Progenitor cell of endocrine pancreas (in vitro differentiated cells): ENCODE measurements at regions not wholly inside any gene's neighbourhood (a gene's known extent, or its start where the extent isn't known, plus 50 kb on each side); places are given as distances from the start of the nearest gene placed in this dataset.

Experiments
- DNase-seq: peaks from one replicate; pipeline ENCODE4 v3.0.0; 2021; ENCODE audit warnings: low spot score; ENCODE audit not compliant: unreplicated experiment
- H3K27ac Mint-ChIP-seq: 2 replicates; pipeline ENCODE4 v1.8.0; 2021; ENCODE audit warnings: mild to moderate bottlenecking, moderate library complexity, mixed read lengths
- H3K27me3 Mint-ChIP-seq: 2 replicates; pipeline ENCODE4 v1.8.0; 2021; ENCODE audit warnings: mixed read lengths
- H3K36me3 Mint-ChIP-seq: 2 replicates; pipeline ENCODE4 v1.8.0; 2022; ENCODE audit warnings: mixed read lengths; ENCODE audit not compliant: insufficient read depth
- H3K4me1 Mint-ChIP-seq: 2 replicates; pipeline ENCODE4 v1.8.0; 2021; ENCODE audit warnings: low read depth, mixed read lengths
- H3K4me3 Mint-ChIP-seq: 2 replicates; pipeline ENCODE4 v1.8.0; 2021; ENCODE audit warnings: low read depth, mild to moderate bottlenecking, moderate library complexity, mixed read lengths
- H3K9me3 Mint-ChIP-seq: 2 replicates; pipeline ENCODE4 v1.8.0; 2021; ENCODE audit warnings: low read depth, mixed read lengths
- CTCF ChIP-seq: fragments of 200-600 bp; sonication (generic); IDR thresholded peaks from one replicate; pipeline ENCODE4 v1.5.0; 2021; ENCODE audit warnings: antibody characterized with exemption, mild to moderate bottlenecking; ENCODE audit not compliant: unreplicated experiment

GRCh38 chr3:69567023-69567709, 172.1 kb upstream of the MITF start:
- Mint-ChIP-seq H3K9me3 (no peaks in the 10 kb centered on the region), H3K4me3 (no peak overlapping the region), H3K4me1 (no peaks in the 10 kb centered on the region), H3K27me3 (no peaks in the 10 kb centered on the region), H3K27ac (no peak overlapping the region), H3K36me3 (no peaks in the 10 kb centered on the region)
- DNase-seq = no peak
- TF ChIP-seq CTCF = no peak

GRCh38 chr3:69566275-69566674, 173.0 kb upstream of the MITF start:
- no peaks in the 10 kb centered on the region for H3K27me3 Mint-ChIP-seq
- no peaks in the 10 kb centered on the region for H3K36me3 Mint-ChIP-seq
- no peak for TF ChIP-seq CTCF
- peaks cover 2% of the 10 kb centered on the region for H3K4me1 Mint-ChIP-seq
- no peak for DNase-seq
- no peak overlapping the region for H3K4me3 Mint-ChIP-seq
- H3K27ac Mint-ChIP-seq = no peak overlapping the region
- H3K9me3 Mint-ChIP-seq = no peaks in the 10 kb centered on the region

GRCh38 chr3:69565316-69565715, 173.9 kb upstream of the MITF start:
- no peaks in the 10 kb centered on the region for H3K9me3 Mint-ChIP-seq
- H3K36me3 Mint-ChIP-seq = no peaks in the 10 kb centered on the region
- no peaks in the 10 kb centered on the region for H3K27me3 Mint-ChIP-seq
- H3K4me3 Mint-ChIP-seq = no peak overlapping the region
- no peak for TF ChIP-seq CTCF
- peaks cover 2% of the 10 kb centered on the region for H3K4me1 Mint-ChIP-seq
- no peak overlapping the region for H3K27ac Mint-ChIP-seq
- no peak for DNase-seq

GRCh38 chr3:69563981-69564380, 175.3 kb upstream of the MITF start:
- H3K9me3 Mint-ChIP-seq = no peaks in the 10 kb centered on the region
- H3K27me3 Mint-ChIP-seq = no peaks in the 10 kb centered on the region
- DNase-seq = no peak
- H3K4me3 Mint-ChIP-seq = no peak overlapping the region
- H3K36me3 Mint-ChIP-seq = no peaks in the 10 kb centered on the region
- no peak for TF ChIP-seq CTCF
- no peak overlapping the region for H3K27ac Mint-ChIP-seq
- H3K4me1 Mint-ChIP-seq = peaks cover 2% of the 10 kb centered on the region

- no peak overlapping the region for H3K4me3 Mint-ChIP-seq
- H3K4me1 Mint-ChIP-seq = peaks cover 2% of the 10 kb centered on the region
- no peaks in the 10 kb centered on the region for H3K27me3 Mint-ChIP-seq
- H3K9me3 Mint-ChIP-seq = no peaks in the 10 kb centered on the region
- no peaks in the 10 kb centered on the region for H3K36me3 Mint-ChIP-seq
- no peak for TF ChIP-seq CTCF
- no peak overlapping the region for H3K27ac Mint-ChIP-seq
- DNase-seq = no peak
Measured at GRCh38 chr3:69563151-69563550, 176.1 kb upstream of the MITF start.
